GM12878 (cell line): ENCODE measurements at regions not wholly inside any gene's neighbourhood (a gene's known extent, or its start where the extent isn't known, plus 50 kb on each side); places are given as distances from the start of the nearest gene placed in this dataset.

Experiments
- ATAC-seq: fragments of 200-7000 bp; cut with Tn5 transposase; 3 replicates; pipeline ENCODE4 v1.9.1; 2020; ENCODE audit warnings: mild to moderate bottlenecking, moderate library complexity
- BruUV-seq: library from RNA; stranded (reverse); fragments of 400-500 nt; replicated peaks from 2 replicates; lab custom pipeline; 2021; lab: Mats Ljungman, UMichigan
- CTCF ChIA-PET: fragments of 300-600 bp; sonication (Branson Sonifier 250); formaldehyde crosslinking; extraction: SDS; loops from one replicate; lab custom pipeline; 2021; ENCODE audit warnings: inconsistent platforms; lab: Yijun Ruan, JAX
- POLR2A ChIA-PET: fragments of 350-600 bp; formaldehyde crosslinking; extraction: SDS; loops from one replicate; lab custom pipeline; 2021; ENCODE audit warnings: inconsistent platforms; lab: Charles Lee
- RAD21 ChIA-PET: fragments of 300-600 bp; sonication (Branson Sonifier 250); formaldehyde crosslinking; loops from one replicate; lab custom pipeline; 2023; ENCODE audit warnings: antibody characterized with exemption; ENCODE audit not compliant: unreplicated experiment; lab: Charles Lee
- SMC1A ChIA-PET: fragments of 300-600 bp; sonication (Branson Sonifier 250); formaldehyde crosslinking; loops from one replicate; lab custom pipeline; 2023; ENCODE audit not compliant: unreplicated experiment, uncharacterized antibody; lab: Charles Lee
- DNase-seq: peaks from one replicate; pipeline ENCODE4 v3.0.0-alpha.2; 2011; ENCODE audit warnings: low read depth, low spot score
- FAIRE-seq: peaks from 3 replicates; lab custom pipeline; 2011; peaks lifted over from hg19 to GRCh38; lab: Jason Lieb, UNC
- H2AFZ ChIP-seq: 2 replicates; pipeline ENCODE4 v1.6.0; 2011; ENCODE audit warnings: low read depth, low read length, control low read depth; ENCODE audit not compliant: control insufficient read depth
- H3K27ac ChIP-seq: 2 replicates; pipeline ENCODE4 v1.5.1; 2011; ENCODE audit warnings: control low read depth; ENCODE audit not compliant: control insufficient read depth, insufficient read depth
- H3K27me3 ChIP-seq, 2 experiments: replicated peaks in 1 of 2; 2 replicates each; pipeline versions ENCODE4 v1.6.0 to v1.6.1; 2011; ENCODE audit warnings: low read length in 1 of 2; ENCODE audit not compliant: control insufficient read depth in 2 of 2, insufficient read depth in 2 of 2
- H3K36me3 ChIP-seq, 2 experiments: 2 replicates each; pipeline ENCODE4 v1.5.1; 2011; ENCODE audit warnings: low read length in 1 of 2; ENCODE audit not compliant: control insufficient read depth in 2 of 2, insufficient read depth in 2 of 2
- H3K4me1 ChIP-seq: 2 replicates; pipeline ENCODE4 v1.6.1; 2011; ENCODE audit warnings: mild to moderate bottlenecking, low read length, moderate library complexity, mixed read lengths; ENCODE audit not compliant: control insufficient read depth, insufficient read depth
- H3K4me2 ChIP-seq: 2 replicates; pipeline ENCODE4 v1.6.0; 2011; ENCODE audit warnings: control low read depth; ENCODE audit not compliant: control insufficient read depth, insufficient read depth
- H3K4me3 ChIP-seq: fragments of 200-600 bp; sonication (generic); 2 replicates; pipeline ENCODE4 v1.5.1; 2016
- H3K79me2 ChIP-seq: 2 replicates; pipeline ENCODE4 v1.6.0; 2011; ENCODE audit warnings: low read length; ENCODE audit not compliant: control insufficient read depth, insufficient read depth
- H3K9ac ChIP-seq: 2 replicates; pipeline ENCODE4 v1.8.0; 2011; ENCODE audit warnings: low read length, control low read depth, mixed read lengths; ENCODE audit not compliant: control insufficient read depth, insufficient read depth
- H3K9me3 ChIP-seq: replicated peaks from 3 replicates; pipeline ENCODE4 v1.5.1; 2011; ENCODE audit warnings: mild to moderate bottlenecking, low read length; ENCODE audit not compliant: control insufficient read depth, insufficient read depth
- H4K20me1 ChIP-seq: 2 replicates; pipeline ENCODE4 v1.6.0; 2011; ENCODE audit not compliant: control insufficient read depth, insufficient read depth
- BHLHE40 ChIP-seq, 2 experiments: fragments of 450-650 bp in 1 of 2; IDR thresholded peaks; 2 replicates each; pipeline ENCODE4 v1.6.1; 2011 to 2017; ENCODE audit warnings: low read depth in 2 of 2, borderline replicate concordance in 1 of 2, improper control_type of control experiment in 1 of 2, low read length in 1 of 2, mild to moderate bottlenecking in 1 of 2
- EP300 ChIP-seq, 2 experiments: fragments of 150-350 bp in 1 of 2; IDR thresholded peaks; 2 replicates each; pipeline ENCODE4 v1.6.1; 2011 to 2012; ENCODE audit warnings: low read depth in 2 of 2, low read length in 2 of 2, borderline replicate concordance in 1 of 2, improper control_type of control experiment in 1 of 2, inconsistent platforms in 1 of 2; ENCODE audit not compliant: control insufficient read depth in 1 of 2
- FOS ChIP-seq: IDR thresholded peaks from 3 replicates; pipeline ENCODE4 v1.6.1; 2011; ENCODE audit warnings: borderline replicate concordance; ENCODE audit not compliant: insufficient read length; ENCODE audit errors: extremely low read depth
- GABPA ChIP-seq: IDR thresholded peaks from 2 replicates; pipeline ENCODE4 v1.6.1; 2014; ENCODE audit warnings: antibody characterized with exemption, low read depth, mild to moderate bottlenecking, inconsistent platforms
- HDAC2 ChIP-seq: fragments of 200-600 bp; sonication (generic); IDR thresholded peaks from 2 replicates; pipeline ENCODE4 v1.6.1; 2017
- IKZF1 ChIP-seq: fragments of 450-650 bp; conservative IDR thresholded peaks from 2 replicates; pipeline ENCODE4 v1.6.1; 2017; ENCODE audit warnings: antibody characterized with exemption, mild to moderate bottlenecking
- KDM1A ChIP-seq: fragments of 200-600 bp; sonication (generic); IDR thresholded peaks from 2 replicates; pipeline ENCODE4 v1.6.1; 2016; ENCODE audit warnings: borderline replicate concordance
- LARP7 ChIP-seq: fragments of 450-650 bp; IDR thresholded peaks from 2 replicates; pipeline ENCODE4 v1.6.1; 2017; ENCODE audit warnings: mild to moderate bottlenecking
- PML ChIP-seq: IDR thresholded peaks from 2 replicates; pipeline ENCODE4 v1.6.1; 2012; ENCODE audit warnings: low read length, inconsistent platforms
- RAD21 ChIP-seq: IDR thresholded peaks from 2 replicates; pipeline ENCODE4 v1.6.1; 2011; ENCODE audit warnings: mild to moderate bottlenecking, low read depth, low read length, moderate library complexity; ENCODE audit not compliant: insufficient read depth
- SPI1 ChIP-seq: IDR thresholded peaks from 2 replicates; pipeline ENCODE4 v1.6.1; 2011; ENCODE audit warnings: low read depth, mild to moderate bottlenecking, low read length, moderate library complexity, borderline replicate concordance; ENCODE audit not compliant: insufficient read depth
- SREBF1 ChIP-seq: IDR thresholded peaks from 2 replicates; pipeline ENCODE4 v1.6.1; 2012; ENCODE audit warnings: mild to moderate bottlenecking, low read length
- WGBS: methylation state at CpG from one replicate; pipeline ENCODE4 v1.1.6; 2016; ENCODE audit warnings: low lambda C conversion rate; ENCODE audit not compliant: insufficient replicate concordance, insufficient coverage; ENCODE audit errors: missing lambda C conversion rate; 5-methylcytosine and 5-hydroxymethylcytosine counted together
- in situ Hi-C: fragments of 300-500 bp; cut with MboI; formaldehyde crosslinking; loops from 9 replicates; pipeline ENCODE4 v1.14.3; 2018; ENCODE audit warnings: mixed read lengths
- intact Hi-C: fragments of 100-400 bp; cut with micrococcal nuclease; formaldehyde crosslinking; loops from one replicate; pipeline ENCODE4 v1.14.2; 2022; ENCODE audit not compliant: unreplicated experiment
- TF ChIP-seq, protein P1 (sequence below): fragments of 450-650 bp; IDR thresholded peaks from 2 replicates; pipeline ENCODE4 v1.6.1; 2017; ENCODE audit warnings: mild to moderate bottlenecking, moderate library complexity
- TF ChIP-seq, protein P2 (sequence below): fragments of 450-650 bp; formaldehyde crosslinking; IDR thresholded peaks from 2 replicates; pipeline ENCODE4 v1.4.0; 2020; ENCODE audit warnings: mild to moderate bottlenecking, moderate library complexity
- TF ChIP-seq, protein P3 (sequence below): fragments of 450-650 bp; IDR thresholded peaks from 2 replicates; pipeline ENCODE4 v1.6.1; 2016; ENCODE audit warnings: mild to moderate bottlenecking

DNA sequence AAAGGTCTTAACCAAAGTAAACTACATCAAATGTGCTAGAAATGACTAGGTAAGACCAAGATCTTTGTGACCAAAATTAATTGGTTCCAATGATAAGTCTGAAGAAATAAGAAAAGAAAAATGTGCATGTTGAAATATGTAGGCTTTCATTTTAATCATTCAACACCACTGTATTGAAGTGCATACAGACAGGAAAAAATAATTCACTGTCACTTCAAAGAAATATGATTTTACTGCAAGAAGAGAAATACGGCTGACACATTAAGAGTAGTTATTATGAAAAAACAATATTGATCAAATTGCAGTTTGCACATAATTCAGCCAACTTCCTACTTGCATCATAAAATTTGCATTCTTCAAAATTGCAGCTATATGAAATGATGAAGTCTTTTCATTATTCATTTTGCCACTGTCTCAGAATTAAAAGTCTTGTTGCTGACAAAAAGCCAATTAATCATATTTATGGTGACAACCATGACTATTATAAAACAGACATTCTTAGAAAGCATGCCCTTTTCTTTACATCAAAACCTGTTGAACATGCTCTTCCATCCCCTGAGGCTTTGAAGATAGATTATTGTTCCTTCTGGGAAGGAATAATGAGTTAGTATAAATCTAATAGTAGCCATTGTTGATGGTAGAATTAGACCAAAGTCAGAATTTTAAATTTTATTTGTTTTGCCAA is 405.9 kb upstream of the MAD2L1 start:
- DNase-seq (no peak), FAIRE-seq (no peak), ATAC-seq (no peak)
- ChIA-PET CTCF (no interaction called here), RAD21 (no interaction called here), POLR2A (no interaction called here), SMC1A (no interaction called here)
- intact Hi-C loops (no loop called here), in situ Hi-C loops (no loop called here)
- H4K20me1 ChIP-seq = no peaks in the 10 kb centered on the region
- BruUV-seq = no TSS peak
- H3K4me2 ChIP-seq = no peak overlapping the region
- H3K4me1 ChIP-seq = no peaks in the 10 kb centered on the region
- H3K4me3 ChIP-seq = no peak overlapping the region
- WGBS = 52% methylated on average over 1 of the region's 1 CpG
- H3K9ac ChIP-seq = no peak overlapping the region
- no peaks in the 10 kb centered on the region for H3K9me3 ChIP-seq
- H3K27ac ChIP-seq = no peak overlapping the region
- H3K27me3 ChIP-seq = no peaks in the 10 kb centered on the region
- no peak overlapping the region for H2AFZ ChIP-seq
- H3K79me2 ChIP-seq = no peaks in the 10 kb centered on the region
- H3K36me3 ChIP-seq = no peaks in the 10 kb centered on the region
- TF ChIP-seq PML (no peak), KDM1A (no peak), LARP7 (no peak), BHLHE40 (IDR thresholded peaks at IDR 0.05; ENCODE audit: borderline replicate concordance in 1 of 2, low read depth in 2 of 2, low read length in 1 of 2) (no peak), FOS (no peak), SPI1 (no peak), HDAC2 (no peak), SREBF1 (no peak), RAD21 (no peak), EP300 (IDR thresholded peaks at IDR 0.05; ENCODE audit: borderline replicate concordance in 1 of 2, control insufficient read depth in 1 of 2, low read depth in 2 of 2, low read length in 2 of 2) (no peak), IKZF1 (no peak), GABPA (no peak)
- TF ChIP-seq, protein P1, sequence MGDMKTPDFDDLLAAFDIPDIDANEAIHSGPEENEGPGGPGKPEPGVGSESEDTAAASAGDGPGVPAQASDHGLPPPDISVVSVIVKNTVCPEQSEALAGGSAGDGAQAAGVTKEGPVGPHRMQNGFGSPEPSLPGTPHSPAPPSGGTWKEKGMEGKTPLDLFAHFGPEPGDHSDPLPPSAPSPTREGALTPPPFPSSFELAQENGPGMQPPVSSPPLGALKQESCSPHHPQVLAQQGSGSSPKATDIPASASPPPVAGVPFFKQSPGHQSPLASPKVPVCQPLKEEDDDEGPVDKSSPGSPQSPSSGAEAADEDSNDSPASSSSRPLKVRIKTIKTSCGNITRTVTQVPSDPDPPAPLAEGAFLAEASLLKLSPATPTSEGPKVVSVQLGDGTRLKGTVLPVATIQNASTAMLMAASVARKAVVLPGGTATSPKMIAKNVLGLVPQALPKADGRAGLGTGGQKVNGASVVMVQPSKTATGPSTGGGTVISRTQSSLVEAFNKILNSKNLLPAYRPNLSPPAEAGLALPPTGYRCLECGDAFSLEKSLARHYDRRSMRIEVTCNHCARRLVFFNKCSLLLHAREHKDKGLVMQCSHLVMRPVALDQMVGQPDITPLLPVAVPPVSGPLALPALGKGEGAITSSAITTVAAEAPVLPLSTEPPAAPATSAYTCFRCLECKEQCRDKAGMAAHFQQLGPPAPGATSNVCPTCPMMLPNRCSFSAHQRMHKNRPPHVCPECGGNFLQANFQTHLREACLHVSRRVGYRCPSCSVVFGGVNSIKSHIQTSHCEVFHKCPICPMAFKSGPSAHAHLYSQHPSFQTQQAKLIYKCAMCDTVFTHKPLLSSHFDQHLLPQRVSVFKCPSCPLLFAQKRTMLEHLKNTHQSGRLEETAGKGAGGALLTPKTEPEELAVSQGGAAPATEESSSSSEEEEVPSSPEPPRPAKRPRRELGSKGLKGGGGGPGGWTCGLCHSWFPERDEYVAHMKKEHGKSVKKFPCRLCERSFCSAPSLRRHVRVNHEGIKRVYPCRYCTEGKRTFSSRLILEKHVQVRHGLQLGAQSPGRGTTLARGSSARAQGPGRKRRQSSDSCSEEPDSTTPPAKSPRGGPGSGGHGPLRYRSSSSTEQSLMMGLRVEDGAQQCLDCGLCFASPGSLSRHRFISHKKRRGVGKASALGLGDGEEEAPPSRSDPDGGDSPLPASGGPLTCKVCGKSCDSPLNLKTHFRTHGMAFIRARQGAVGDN = no peak
- TF ChIP-seq, protein P2, sequence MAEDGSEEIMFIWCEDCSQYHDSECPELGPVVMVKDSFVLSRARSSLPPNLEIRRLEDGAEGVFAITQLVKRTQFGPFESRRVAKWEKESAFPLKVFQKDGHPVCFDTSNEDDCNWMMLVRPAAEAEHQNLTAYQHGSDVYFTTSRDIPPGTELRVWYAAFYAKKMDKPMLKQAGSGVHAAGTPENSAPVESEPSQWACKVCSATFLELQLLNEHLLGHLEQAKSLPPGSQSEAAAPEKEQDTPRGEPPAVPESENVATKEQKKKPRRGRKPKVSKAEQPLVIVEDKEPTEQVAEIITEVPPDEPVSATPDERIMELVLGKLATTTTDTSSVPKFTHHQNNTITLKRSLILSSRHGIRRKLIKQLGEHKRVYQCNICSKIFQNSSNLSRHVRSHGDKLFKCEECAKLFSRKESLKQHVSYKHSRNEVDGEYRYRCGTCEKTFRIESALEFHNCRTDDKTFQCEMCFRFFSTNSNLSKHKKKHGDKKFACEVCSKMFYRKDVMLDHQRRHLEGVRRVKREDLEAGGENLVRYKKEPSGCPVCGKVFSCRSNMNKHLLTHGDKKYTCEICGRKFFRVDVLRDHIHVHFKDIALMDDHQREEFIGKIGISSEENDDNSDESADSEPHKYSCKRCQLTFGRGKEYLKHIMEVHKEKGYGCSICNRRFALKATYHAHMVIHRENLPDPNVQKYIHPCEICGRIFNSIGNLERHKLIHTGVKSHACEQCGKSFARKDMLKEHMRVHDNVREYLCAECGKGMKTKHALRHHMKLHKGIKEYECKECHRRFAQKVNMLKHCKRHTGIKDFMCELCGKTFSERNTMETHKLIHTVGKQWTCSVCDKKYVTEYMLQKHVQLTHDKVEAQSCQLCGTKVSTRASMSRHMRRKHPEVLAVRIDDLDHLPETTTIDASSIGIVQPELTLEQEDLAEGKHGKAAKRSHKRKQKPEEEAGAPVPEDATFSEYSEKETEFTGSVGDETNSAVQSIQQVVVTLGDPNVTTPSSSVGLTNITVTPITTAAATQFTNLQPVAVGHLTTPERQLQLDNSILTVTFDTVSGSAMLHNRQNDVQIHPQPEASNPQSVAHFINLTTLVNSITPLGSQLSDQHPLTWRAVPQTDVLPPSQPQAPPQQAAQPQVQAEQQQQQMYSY (CRISPR knock-in tag) = no peak
- TF ChIP-seq, protein P3, sequence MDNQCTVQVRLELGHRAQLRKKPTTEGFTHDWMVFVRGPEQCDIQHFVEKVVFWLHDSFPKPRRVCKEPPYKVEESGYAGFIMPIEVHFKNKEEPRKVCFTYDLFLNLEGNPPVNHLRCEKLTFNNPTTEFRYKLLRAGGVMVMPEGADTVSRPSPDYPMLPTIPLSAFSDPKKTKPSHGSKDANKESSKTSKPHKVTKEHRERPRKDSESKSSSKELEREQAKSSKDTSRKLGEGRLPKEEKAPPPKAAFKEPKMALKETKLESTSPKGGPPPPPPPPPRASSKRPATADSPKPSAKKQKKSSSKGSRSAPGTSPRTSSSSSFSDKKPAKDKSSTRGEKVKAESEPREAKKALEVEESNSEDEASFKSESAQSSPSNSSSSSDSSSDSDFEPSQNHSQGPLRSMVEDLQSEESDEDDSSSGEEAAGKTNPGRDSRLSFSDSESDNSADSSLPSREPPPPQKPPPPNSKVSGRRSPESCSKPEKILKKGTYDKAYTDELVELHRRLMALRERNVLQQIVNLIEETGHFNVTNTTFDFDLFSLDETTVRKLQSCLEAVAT = no peak
